Endothelial cell (in vitro differentiated cells): ENCODE measurements at regions not wholly inside any gene's neighbourhood (a gene's known extent, or its start where the extent isn't known, plus 50 kb on each side); places are given as distances from the start of the nearest gene placed in this dataset.
"Not testable (repeated sequence)": the region's sequence is repeated elsewhere in the genome, so short reads cannot be mapped to it uniquely, and the experiment has no call there.

Experiments
- DNase-seq: peaks from one replicate; pipeline ENCODE4 v3.0.0; 2021; ENCODE audit warnings: low spot score
- H3K27ac Mint-ChIP-seq: one replicate; pipeline ENCODE4 v1.8.0; 2021; ENCODE audit warnings: mixed read lengths, inconsistent platforms; ENCODE audit not compliant: unreplicated experiment
- H3K27me3 Mint-ChIP-seq: one replicate; pipeline ENCODE4 v1.8.0; 2021; ENCODE audit warnings: mild to moderate bottlenecking, moderate library complexity, mixed read lengths, inconsistent platforms; ENCODE audit not compliant: unreplicated experiment
- H3K36me3 Mint-ChIP-seq: one replicate; pipeline ENCODE4 v1.8.0; 2021; ENCODE audit warnings: mild to moderate bottlenecking, low read depth, mixed read lengths, inconsistent platforms; ENCODE audit not compliant: unreplicated experiment
- H3K4me1 Mint-ChIP-seq: one replicate; pipeline ENCODE4 v1.8.0; 2021; ENCODE audit warnings: mild to moderate bottlenecking, mixed read lengths, inconsistent platforms; ENCODE audit not compliant: unreplicated experiment
- H3K4me3 Mint-ChIP-seq: one replicate; pipeline ENCODE4 v1.8.0; 2021; ENCODE audit warnings: mild to moderate bottlenecking, mixed read lengths, inconsistent platforms; ENCODE audit not compliant: unreplicated experiment
- H3K9me3 Mint-ChIP-seq: one replicate; pipeline ENCODE4 v1.8.0; 2021; ENCODE audit warnings: mixed read lengths, inconsistent platforms; ENCODE audit not compliant: unreplicated experiment
- TF ChIP-seq, protein P1 (sequence below): fragments of 200-600 bp; sonication (generic); IDR thresholded peaks from one replicate; pipeline ENCODE4 v1.5.0; 2021; ENCODE audit warnings: antibody characterized with exemption; ENCODE audit not compliant: unreplicated experiment

DNA sequence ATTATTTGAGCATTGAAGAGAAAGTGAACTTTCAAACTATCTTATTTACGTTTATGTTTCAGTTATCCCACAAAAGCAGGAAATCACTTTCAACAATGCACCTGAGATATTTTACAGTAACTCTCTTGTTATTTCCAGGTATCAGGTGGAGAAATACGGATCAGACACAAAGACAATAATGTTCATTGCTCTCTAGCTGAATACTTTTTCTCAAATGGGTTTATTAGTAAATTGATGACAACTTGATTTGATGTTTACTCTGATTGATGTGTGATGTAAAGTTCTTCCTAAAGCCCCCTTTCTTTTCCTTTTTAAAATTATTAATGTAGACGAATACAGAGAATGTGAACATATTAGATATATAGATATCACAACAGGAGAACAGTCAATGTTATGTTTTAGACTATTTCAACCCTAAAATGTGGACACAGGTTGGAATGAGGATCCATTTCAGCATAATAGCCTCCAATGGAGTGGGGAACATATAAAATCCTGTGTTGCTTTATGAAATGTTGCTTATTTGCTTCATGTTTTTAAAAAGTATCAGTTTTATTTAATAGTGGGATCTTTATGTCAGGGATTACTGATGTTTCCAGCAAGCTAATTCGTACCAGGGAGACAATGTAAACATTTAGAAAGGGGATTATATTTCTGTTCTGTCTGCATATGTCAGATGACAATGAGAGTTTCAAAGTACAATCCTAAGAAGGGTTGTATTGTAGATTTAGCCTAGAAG, 1522.3 kb upstream of the TPTE start:
- H3K4me3 Mint-ChIP-seq = no peak overlapping the region
- no peaks in the 10 kb centered on the region for H3K4me1 Mint-ChIP-seq
- peaks cover 4% of the 10 kb centered on the region for H3K36me3 Mint-ChIP-seq
- TF ChIP-seq, protein P1, sequence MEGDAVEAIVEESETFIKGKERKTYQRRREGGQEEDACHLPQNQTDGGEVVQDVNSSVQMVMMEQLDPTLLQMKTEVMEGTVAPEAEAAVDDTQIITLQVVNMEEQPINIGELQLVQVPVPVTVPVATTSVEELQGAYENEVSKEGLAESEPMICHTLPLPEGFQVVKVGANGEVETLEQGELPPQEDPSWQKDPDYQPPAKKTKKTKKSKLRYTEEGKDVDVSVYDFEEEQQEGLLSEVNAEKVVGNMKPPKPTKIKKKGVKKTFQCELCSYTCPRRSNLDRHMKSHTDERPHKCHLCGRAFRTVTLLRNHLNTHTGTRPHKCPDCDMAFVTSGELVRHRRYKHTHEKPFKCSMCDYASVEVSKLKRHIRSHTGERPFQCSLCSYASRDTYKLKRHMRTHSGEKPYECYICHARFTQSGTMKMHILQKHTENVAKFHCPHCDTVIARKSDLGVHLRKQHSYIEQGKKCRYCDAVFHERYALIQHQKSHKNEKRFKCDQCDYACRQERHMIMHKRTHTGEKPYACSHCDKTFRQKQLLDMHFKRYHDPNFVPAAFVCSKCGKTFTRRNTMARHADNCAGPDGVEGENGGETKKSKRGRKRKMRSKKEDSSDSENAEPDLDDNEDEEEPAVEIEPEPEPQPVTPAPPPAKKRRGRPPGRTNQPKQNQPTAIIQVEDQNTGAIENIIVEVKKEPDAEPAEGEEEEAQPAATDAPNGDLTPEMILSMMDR = no peak
- peaks cover 64% of the 10 kb centered on the region for H3K9me3 Mint-ChIP-seq
- no peak overlapping the region for H3K27ac Mint-ChIP-seq
- no peak for DNase-seq
- peaks cover 4% of the 10 kb centered on the region for H3K27me3 Mint-ChIP-seq

DNA sequence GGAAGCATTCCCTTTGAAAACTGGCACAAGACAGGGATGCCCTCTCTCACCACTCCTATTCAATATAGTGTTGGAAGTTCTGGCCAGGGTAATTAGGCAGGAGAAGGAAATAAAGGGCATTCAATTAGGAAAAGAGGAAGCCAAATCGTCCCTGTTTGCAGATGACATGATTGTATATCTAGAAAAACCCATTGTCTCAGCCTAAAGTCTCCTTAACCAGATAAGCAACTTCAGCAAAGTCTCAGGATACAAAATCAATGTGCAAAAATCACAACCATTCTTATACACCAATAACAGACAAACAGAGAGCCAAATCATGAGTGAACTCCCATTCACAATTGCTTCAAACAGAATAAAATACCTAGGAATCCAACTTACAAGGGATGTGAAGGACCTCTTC, 1521.3 kb upstream of the TPTE start:
- DNase-seq, H3K27ac Mint-ChIP-seq, H3K36me3 Mint-ChIP-seq, H3K27me3 Mint-ChIP-seq, H3K4me3 Mint-ChIP-seq, H3K4me1 Mint-ChIP-seq: not testable (repeated sequence)
- H3K9me3 Mint-ChIP-seq = peaks cover 63% of the 10 kb centered on the region

DNA sequence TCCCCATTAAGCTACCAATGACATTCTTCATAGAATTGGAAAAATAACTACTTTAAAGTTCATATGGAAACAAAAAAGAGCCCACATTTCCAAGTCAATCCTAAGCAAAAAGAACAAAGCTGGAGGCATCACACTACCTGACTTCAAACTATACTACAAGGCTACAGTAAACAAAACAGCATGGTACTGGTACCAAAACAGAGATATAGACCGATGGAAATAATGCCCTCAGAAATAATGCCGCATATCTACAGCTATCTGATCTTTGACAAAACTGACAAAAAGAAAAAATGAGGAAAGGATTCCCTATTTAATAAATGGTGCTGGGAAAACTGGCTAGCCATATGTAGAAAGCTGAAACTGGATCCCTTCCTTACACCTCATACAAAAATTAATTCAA, 1520.7 kb upstream of the TPTE start:
- not testable (repeated sequence) for DNase-seq, H3K4me1 Mint-ChIP-seq, H3K27me3 Mint-ChIP-seq, H3K36me3 Mint-ChIP-seq, H3K27ac Mint-ChIP-seq
- H3K4me3 Mint-ChIP-seq = peak overlapping the region; percentile 13
- peaks cover 62% of the 10 kb centered on the region for H3K9me3 Mint-ChIP-seq

DNA sequence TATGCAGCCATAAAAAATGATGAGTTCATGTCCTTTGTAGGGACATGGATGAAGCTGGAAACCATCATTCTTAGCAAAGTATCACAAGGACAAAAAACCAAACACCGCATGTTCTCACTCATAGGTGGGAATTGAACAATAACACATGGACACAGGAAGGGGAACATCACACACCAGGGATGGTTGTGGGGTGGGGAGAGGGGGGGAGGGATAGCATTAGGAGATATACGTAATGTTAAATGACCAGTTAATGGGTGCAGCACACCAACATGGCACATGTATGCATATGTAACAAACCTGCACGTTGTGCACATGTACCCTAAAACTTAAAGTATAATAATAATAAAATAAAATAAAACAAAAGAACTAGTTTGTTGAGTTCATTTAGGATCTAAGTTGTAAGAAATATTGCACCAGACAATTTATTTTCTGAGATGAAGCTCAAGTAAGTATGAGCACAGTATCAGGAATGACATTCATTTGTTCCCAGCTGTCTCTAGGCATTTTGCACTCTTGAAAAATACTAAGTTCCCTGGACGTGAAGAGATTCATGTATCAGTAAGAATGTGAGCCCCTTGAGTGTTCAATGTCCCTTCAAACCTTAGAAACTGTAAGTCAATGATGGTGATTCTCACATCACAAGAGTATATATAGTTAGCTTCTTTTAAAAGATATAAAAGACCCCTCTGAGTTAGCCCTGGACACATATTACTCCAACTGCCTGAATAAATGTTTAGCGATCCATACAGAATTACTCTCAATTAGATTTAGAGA, 1519.3 kb upstream of the TPTE start:
- not testable (repeated sequence) for H3K4me1 Mint-ChIP-seq, H3K27ac Mint-ChIP-seq, DNase-seq, H3K27me3 Mint-ChIP-seq, H3K4me3 Mint-ChIP-seq, H3K36me3 Mint-ChIP-seq
- H3K9me3 Mint-ChIP-seq = peaks cover 71% of the 10 kb centered on the region

DNA sequence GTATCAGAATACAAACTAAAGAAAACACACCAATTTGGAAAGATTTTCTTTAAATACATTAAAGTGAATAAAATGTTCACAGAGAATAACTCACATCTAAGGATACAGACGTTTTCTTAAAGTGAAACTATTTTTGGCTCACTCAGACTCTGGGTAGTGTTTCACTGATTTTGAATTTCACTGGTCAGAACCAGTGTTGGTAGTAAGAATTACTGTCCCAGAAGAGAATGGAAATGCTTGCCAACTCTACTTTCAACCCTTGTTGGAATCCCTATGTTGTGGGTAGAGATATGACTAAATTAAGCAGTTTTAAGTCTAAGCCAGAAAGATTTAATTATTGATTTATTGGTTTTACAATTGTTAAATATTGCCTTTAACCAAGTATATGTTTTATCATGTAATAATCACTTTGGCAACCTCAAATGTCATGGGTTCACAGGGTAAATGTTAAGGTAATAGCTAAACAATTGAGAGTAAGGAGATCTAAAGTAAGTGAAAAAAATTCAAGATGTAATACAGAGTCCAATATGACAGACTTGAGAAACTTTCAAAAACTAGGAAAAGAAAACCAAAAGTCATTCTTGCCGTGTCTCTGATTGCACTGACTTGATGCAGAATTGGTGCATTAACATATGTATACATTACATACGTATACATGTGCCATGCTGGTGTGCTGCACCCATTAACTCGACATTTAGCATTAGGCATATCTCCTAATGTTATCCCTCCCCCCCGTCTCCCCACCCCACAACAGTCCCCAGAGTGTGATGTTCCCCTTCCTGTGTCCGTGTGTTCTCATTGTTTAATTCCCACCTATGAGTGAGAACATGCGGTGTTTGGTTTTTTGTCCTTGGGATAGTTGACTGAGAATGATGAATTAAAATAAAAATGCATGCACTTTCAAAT, 1517.2 kb upstream of the TPTE start:
- not testable (repeated sequence) for H3K27ac Mint-ChIP-seq, H3K4me3 Mint-ChIP-seq, H3K4me1 Mint-ChIP-seq, DNase-seq
- H3K27me3 Mint-ChIP-seq = peaks cover 18% of the 10 kb centered on the region
- H3K9me3 Mint-ChIP-seq = peaks cover 71% of the 10 kb centered on the region
- H3K36me3 Mint-ChIP-seq = peaks cover 22% of the 10 kb centered on the region

DNA sequence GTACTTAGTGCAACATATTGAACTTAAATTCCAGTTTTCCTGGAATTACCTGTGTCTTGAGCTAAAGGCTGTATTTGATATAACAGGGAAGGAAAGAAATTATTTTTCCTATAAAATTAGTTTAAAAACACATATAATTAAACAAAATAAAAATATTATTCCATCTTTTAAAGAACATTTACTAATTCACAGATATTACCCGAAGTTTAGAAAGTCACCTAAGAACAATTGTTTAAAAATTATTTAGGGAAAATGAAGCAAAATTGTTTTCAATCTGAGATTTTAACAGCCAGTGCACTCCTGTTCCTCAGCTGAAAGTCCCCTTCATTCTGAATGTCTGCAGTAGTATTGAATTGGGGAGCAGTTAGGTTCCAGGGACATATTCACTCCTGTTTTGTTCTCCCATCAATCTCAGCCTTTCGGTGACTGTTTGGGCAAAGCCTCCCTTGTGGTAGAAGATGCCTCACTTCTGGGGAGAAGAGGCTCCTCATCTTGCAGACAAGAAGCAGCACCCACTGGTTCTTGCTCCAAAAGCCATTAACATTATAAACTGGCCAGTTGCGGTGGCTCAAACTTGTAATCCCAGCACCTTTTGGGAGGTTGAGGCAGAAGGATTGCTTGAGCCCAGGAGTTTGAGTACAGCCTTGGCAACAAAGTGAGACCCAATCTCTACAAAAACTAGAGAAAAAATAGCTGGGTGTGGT, 1516.4 kb upstream of the TPTE start:
- H3K4me3 Mint-ChIP-seq, H3K27ac Mint-ChIP-seq, H3K4me1 Mint-ChIP-seq, DNase-seq: not testable (repeated sequence)
- peaks cover 25% of the 10 kb centered on the region for H3K36me3 Mint-ChIP-seq
- peaks cover 72% of the 10 kb centered on the region for H3K9me3 Mint-ChIP-seq
- peaks cover 20% of the 10 kb centered on the region for H3K27me3 Mint-ChIP-seq

DNA sequence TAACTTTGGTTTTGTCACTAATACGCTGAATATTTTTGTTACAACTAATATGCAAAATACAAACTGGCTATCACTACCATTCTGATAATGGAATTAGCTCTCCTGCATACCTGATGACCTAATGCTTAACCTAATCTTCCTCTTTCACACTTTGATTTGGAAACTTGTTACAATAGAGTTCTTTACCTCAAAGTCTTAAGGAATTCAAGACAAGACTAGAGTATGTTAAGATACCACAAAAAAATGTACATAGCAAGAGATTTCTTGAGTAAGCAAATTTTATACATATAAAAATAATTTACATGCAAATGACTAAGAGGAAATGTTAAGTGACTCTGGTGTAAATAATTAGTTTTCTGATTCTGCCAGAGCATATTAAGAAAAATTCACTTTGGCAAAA, 1515.7 kb upstream of the TPTE start:
- H3K4me1 Mint-ChIP-seq, H3K4me3 Mint-ChIP-seq, H3K27ac Mint-ChIP-seq, DNase-seq: not testable (repeated sequence)
- peaks cover 70% of the 10 kb centered on the region for H3K9me3 Mint-ChIP-seq
- peaks cover 28% of the 10 kb centered on the region for H3K36me3 Mint-ChIP-seq
- peaks cover 18% of the 10 kb centered on the region for H3K27me3 Mint-ChIP-seq

DNA sequence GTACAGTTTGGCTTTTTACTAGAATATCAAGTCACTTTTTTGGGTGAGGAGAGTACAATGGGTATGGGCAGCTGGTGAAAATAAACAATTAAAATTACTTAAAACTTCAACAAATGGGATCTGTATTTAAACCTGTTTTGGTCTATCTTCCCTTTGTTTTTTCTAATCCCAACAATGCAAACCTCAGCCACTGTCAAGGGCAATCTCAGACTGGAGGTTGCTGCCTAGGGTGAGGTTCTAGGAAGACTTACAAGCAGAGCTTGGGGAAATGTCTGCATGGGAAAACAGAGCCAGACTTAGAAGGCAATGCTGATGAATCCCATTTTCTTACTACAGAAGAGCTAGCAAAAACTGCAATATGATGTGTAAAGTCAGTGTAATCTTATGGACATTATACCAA, 1515.3 kb upstream of the TPTE start:
- peaks cover 20% of the 10 kb centered on the region for H3K27me3 Mint-ChIP-seq
- peaks cover 72% of the 10 kb centered on the region for H3K9me3 Mint-ChIP-seq
- H3K27ac Mint-ChIP-seq, H3K4me3 Mint-ChIP-seq, DNase-seq, H3K4me1 Mint-ChIP-seq: not testable (repeated sequence)
- peaks cover 32% of the 10 kb centered on the region for H3K36me3 Mint-ChIP-seq

DNA sequence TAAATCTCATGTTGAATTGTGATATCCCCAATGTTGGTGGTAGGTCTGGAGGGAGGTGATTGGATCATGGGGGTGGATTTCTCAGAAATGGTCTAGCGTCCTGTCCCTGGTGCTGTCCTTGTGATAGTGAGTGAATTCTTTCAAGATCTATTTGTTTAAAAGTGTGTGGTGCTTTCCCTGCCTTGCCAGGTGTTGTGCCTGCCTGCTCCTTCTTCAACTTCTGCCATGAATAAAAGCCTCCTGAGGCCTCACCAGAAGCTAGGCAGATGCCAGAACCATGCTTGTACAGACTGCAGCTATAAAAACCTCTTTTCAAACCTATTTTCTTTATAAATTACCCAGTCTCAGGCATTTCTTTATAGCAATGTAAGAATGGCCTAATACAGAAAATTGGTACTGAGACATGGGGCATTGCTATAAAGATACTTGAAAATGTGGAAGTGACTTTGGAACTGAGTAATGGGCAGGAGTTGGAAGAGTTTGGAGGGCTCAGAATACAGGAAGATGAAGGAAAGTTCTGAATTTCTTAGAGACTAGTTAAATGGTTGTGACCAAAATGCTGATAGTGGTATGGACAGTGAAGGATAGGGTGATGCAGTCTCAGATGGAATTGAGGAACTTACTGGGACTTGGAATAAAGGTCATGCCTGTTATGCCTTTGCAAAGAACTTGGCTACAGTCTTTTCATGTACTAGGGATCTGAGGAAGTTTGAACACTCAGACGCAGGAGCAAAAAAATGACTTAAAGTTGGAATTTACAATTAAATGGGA, 1514.6 kb upstream of the TPTE start:
- not testable (repeated sequence) for H3K4me3 Mint-ChIP-seq, H3K4me1 Mint-ChIP-seq, DNase-seq, H3K27ac Mint-ChIP-seq
- peaks cover 77% of the 10 kb centered on the region for H3K9me3 Mint-ChIP-seq
- H3K36me3 Mint-ChIP-seq = peaks cover 32% of the 10 kb centered on the region
- H3K27me3 Mint-ChIP-seq = peaks cover 20% of the 10 kb centered on the region
